ENCODE measurements at regions not wholly inside any gene's neighbourhood (a gene's known extent, or its start where the extent isn't known, plus 50 kb on each side); places are given as distances from the start of the nearest gene placed in this dataset.
A peak's percentile ranks its signal among the peaks of the same experiment; 100 is the strongest.

GRCh38 chr9:28014212-28014611, 440.9 kb upstream of the C9orf72 start:
- Histone ChIP-seq H3K4me1 (no peaks in the 10 kb centered on the region), H3K4me3 (no peak overlapping the region), H3K36me3 (no peaks in the 10 kb centered on the region), H3K9me3 (no peaks in the 10 kb centered on the region), H3K27me3 (no peaks in the 10 kb centered on the region), H3K27ac (no peak overlapping the region)
- intact Hi-C loops (cut with DNase I): loop anchor here in 1 of 2 donors (10.0 kb wide), 1 partner anchor 59 kb away; no protein-coding TSS in a partner anchor
- DNase-seq (no peak), ATAC-seq (no peak)
- no peak for TF ChIP-seq CTCF (IDR thresholded peaks at IDR 0.05)

DNA sequence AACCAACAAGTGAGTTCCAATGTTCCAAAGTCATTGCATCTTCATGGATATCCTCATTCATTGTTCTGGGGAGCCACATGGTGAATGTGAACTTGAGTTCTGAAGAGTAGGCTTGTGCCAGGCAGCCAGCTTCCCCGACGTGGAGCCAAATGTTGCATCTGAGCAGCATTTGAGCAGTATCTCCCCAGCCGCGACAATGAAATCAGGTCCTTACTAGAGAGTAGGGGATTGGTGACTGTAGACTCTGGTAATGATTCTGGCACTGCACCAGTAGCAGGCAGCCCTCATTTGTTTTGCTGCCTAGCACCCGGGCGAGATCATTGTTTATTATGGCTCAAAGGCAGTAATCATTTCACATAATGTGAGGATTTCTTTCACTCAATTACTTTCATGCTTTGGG, 451.4 kb upstream of the C9orf72 start:
- Histone ChIP-seq H3K36me3 (no peaks in the 10 kb centered on the region), H3K27ac (no peak overlapping the region), H3K9me3 (no peaks in the 10 kb centered on the region), H3K4me3 (no peak overlapping the region), H3K4me1 (no peaks in the 10 kb centered on the region), H3K27me3 (no peaks in the 10 kb centered on the region)
- no peak for TF ChIP-seq CTCF (IDR thresholded peaks at IDR 0.05)
- no peak for ATAC-seq
- intact Hi-C loops (cut with DNase I): no loop called here
- DNase-seq: peak in 1 of 4 donors; percentile 9

DNA sequence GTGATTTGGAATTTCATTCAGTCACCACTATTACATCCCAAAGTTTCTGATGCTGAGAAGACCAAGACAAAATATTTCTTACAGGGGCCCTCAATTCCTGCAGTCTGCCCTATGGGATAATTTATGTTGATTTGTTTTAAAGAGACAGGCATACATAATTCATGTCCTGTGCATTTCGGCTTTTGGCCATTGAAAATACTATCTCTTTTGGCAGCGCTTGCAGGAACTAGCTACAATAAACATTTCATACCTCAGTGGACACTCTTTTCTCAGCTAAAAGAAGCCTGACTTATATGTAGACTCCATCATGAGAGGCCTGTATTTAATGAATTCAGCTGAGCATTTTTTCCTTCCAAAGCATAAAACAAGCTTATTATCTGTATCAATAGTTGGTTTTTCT, 451.9 kb upstream of the C9orf72 start:
- Histone ChIP-seq H3K4me1 (no peaks in the 10 kb centered on the region), H3K27ac (no peak overlapping the region), H3K27me3 (no peaks in the 10 kb centered on the region), H3K9me3 (no peaks in the 10 kb centered on the region), H3K36me3 (no peaks in the 10 kb centered on the region), H3K4me3 (no peak overlapping the region)
- intact Hi-C loops (cut with DNase I): no loop called here
- TF ChIP-seq CTCF (IDR thresholded peaks at IDR 0.05): no peak
- no peak for DNase-seq
- no peak for ATAC-seq

GRCh38 chr9:28031521-28032267, 458.4 kb upstream of the C9orf72 start:
- Histone ChIP-seq H3K4me3 (no peak overlapping the region), H3K9me3 (no peaks in the 10 kb centered on the region), H3K4me1 (no peaks in the 10 kb centered on the region), H3K36me3 (no peaks in the 10 kb centered on the region), H3K27me3 (no peaks in the 10 kb centered on the region), H3K27ac (no peak overlapping the region)
- ATAC-seq: no peak
- intact Hi-C loops (cut with DNase I): no loop called here
- TF ChIP-seq CTCF (IDR thresholded peaks at IDR 0.05): no peak
- DNase-seq: no peak

GRCh38 chr9:28032268-28032590, 458.9 kb upstream of the C9orf72 start:
- no peaks in the 10 kb centered on the region for H3K27me3 ChIP-seq
- no peak overlapping the region for H3K4me3 ChIP-seq
- no peak overlapping the region for H3K27ac ChIP-seq
- intact Hi-C loops (cut with DNase I): no loop called here
- H3K36me3 ChIP-seq: no peaks in the 10 kb centered on the region
- TF ChIP-seq CTCF (IDR thresholded peaks at IDR 0.05): no peak
- no peaks in the 10 kb centered on the region for H3K9me3 ChIP-seq
- DNase-seq (no peak), ATAC-seq (no peak)
- no peaks in the 10 kb centered on the region for H3K4me1 ChIP-seq
